DMS53 treated with DMSO at 0.1 percent for 48 hours (cell line): ENCODE measurements at regions not wholly inside any gene's neighbourhood (a gene's known extent, or its start where the extent isn't known, plus 50 kb on each side); places are given as distances from the start of the nearest gene placed in this dataset.

ENCODE experiments used
- DNase-seq: peaks from one replicate; lab custom pipeline; 2025; ENCODE audit not compliant: unreplicated experiment; lab: John Stamatoyannopoulos, UW

- DNase-seq: peak; percentile 94
These were observed 51.0 kb upstream of the BARX2 start for GRCh38 chr11:129324533-129325175.

GRCh38 chr11:129323896-129324502 lies 51.6 kb upstream of the BARX2 start:
- peak; percentile 77 for DNase-seq

DNA sequence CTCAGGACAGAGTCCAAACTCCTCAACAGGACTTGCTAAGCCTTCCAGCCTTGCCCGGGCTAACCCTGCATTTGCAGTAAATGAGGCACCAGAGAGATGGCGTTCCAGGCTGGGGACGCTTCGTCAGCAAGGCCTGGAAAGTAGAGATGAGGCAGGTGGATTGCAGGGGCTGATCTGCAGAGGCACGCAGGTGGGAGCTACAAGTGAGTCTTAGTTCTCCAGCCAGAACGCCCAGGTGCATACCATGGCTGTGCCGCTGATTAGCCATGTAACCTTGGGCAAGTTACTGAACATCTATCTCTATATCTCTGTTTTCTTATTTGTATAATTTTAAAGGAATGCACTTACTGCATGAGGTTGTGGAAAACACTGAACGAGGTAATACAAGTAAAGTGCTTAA lies 52.7 kb upstream of the BARX2 start:
- DNase-seq: no peak

GRCh38 chr11:129321076-129321475 lies 54.6 kb upstream of the BARX2 start:
- no peak for DNase-seq

DNA sequence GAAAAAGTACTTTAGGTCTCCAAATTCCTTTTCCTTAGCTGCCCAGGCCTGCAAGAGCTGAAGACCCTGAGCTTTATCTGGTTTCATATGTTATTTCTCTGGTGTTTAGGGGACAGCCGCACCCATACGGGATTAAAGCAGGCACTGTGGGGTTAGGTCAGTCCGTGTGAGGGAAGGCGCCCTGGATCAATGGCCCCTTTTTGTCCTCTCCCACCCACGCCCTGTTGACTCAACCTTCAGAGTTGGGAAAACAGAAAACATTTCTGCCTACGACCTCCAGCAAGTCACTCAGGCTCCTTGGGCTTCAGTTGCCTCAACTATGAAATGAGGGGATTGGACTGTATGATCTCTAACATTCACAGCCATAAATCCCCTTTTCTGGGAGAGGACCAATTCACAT lies 55.2 kb upstream of the BARX2 start:
- DNase-seq: no peak

DNA sequence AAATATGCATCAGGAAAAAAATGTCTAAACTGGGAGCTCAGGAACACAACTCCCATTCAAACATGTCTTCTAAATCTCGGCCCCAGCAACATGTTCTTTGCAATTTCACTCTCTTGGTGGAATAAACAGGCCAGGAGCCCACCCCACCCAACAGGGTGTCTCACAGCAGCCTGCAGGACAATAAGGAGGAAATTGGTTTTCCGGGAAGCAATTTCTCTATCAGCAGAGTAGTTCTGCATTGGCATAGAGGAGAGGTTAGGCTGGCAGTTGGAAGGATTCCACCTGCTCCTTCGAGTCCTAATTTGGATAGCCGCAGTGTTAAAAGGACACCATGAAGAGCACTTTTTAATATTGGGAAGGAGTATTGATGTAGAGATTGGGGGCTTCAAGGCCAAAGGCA lies 55.9 kb upstream of the BARX2 start:
- no peak for DNase-seq

DNA sequence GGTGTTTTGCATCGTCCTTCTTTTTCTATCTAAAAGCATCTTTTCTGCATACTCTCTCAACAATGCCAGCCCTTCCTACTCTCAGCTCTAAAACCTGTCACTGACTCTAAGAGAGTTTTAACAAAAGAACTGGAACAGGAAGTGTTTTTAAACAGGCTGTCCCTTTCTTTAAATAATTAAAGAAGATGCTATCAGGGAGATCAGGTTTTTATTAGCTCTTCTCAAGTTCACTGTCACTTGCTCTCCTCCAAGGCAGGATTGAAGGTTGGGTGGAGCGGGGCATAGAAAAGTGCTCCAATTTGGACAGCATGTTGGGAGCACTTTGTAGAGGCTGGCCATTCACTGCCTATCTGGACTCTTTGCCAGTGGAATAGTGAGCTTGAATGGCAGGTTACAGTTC lies 56.4 kb upstream of the BARX2 start:
- DNase-seq: no peak

- peak; percentile 90 for DNase-seq
These were observed 58.1 kb upstream of the BARX2 start for GRCh38 chr11:129317571-129317970.

GRCh38 chr11:129316781-129317180 lies 58.9 kb upstream of the BARX2 start:
- DNase-seq: no peak

DNA sequence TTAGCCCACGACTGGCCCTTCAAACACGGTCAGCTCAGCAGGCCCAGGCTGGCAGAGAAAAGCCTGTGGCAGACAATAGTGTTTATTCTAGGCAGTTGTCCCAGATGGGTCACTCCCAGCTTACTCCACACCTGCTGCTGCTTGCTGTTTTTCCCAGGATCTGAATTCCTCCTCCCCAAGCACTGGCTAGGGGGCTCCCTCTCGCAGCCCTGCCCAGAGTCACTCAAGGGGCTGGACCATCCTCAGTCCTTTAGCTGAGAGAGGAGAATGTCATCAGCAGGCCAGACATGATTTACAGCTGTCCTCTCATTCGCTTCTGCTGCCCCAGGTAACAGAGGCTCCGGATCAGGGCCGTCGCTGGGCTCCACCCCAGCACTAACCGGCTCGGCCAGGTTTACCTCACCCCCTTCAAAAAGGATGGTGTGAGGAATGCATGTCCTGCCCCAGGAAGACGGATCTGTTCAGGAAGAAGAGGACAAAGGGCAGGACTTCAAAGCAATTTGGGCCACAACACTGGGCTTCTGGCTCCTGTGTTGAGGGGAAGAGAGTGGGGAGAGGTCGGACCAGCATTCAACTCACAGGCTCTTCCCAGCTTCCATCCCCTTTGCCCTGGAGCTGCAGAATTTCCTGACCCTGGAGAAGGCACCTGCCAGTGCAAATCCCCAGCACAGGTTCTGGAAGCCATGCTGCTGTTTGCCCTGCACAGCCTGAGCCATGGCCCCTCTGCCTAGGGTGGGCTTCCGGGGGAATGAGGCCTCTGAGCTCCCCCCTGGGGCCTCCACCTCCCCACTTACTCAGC lies 59.7 kb upstream of the BARX2 start:
- peak; percentile 99 for DNase-seq

DNA sequence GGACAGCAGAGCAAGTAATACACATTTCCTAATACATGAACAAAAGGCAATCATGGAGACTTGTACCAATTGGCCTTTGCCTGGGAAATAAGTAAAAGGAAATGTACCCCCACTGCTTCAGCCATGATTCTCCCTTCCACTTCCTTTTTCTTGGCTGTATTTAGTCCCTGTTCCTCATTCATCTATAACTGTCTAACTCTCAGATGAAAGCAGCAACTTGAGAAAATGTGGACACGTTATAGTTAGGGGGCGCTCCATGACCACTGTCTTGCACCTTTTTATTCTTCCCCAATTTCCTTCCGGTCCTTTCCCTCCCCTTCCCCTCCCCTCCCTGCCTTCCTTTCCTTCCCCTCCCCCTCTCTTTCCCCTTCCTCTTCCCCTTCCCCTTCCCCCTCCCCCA lies 61.3 kb upstream of the BARX2 start:
- no peak for DNase-seq

GRCh38 chr11:129313541-129314297 lies 61.9 kb upstream of the BARX2 start:
- DNase-seq: no peak

GRCh38 chr11:129312730-129313503 lies 62.7 kb upstream of the BARX2 start:
- DNase-seq: no peak

- DNase-seq: no peak
These were observed 67.3 kb upstream of the BARX2 start for GRCh38 chr11:129308241-129308865.

- no peak for DNase-seq
These were observed 68.5 kb upstream of the BARX2 start for GRCh38 chr11:129307162-129307561.

GRCh38 chr11:129302386-129303101 lies 73.1 kb upstream of the BARX2 start:
- DNase-seq: peak; percentile 20

DNA sequence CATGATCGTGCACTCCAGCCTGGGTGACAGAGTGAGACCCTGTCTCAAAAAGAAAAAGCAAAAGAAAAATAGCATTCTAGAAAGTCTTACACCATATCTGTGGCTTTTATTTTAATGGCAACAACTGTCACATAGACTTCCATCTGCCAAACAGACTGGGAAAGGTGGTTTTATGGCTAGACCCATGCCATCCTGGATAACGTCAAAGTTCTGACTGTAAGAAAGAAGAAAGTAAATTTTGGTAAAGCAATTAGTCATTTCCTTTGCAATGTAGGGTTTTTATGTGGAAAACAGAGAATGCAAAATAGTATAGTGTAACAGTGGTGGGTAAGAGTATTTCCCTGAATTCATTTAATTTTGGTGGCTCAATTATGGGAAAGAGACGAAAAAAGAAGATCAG lies 75.5 kb upstream of the BARX2 start:
- DNase-seq: no peak

DNA sequence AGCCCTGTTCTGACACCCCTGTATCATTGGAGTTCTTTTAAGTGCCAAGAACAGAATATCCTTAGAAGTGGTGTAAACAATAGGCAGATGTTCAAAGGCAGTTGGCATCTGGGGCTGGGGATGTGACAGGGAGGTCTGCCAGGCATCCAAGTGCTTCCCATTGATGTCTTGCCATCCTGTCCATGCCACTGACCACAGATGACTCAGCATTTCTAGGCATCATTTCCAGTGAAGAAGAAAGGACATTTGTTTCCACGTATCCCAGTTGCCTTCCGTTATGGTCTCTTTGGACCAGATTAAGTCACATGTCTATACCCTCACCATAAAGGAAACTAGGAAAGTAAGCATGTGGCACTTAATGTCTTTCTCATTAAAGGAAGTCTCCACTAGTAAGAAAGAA lies 76.7 kb upstream of the BARX2 start:
- DNase-seq: peak; percentile 27

GRCh38 chr11:129295746-129296145 lies 79.9 kb upstream of the BARX2 start:
- DNase-seq: no peak

GRCh38 chr11:129292771-129293170 lies 82.9 kb upstream of the BARX2 start:
- DNase-seq: no peak
